ENCODE measurements at regions not wholly inside any gene's neighbourhood (a gene's known extent, or its start where the extent isn't known, plus 50 kb on each side); places are given as distances from the start of the nearest gene placed in this dataset.

DNA sequence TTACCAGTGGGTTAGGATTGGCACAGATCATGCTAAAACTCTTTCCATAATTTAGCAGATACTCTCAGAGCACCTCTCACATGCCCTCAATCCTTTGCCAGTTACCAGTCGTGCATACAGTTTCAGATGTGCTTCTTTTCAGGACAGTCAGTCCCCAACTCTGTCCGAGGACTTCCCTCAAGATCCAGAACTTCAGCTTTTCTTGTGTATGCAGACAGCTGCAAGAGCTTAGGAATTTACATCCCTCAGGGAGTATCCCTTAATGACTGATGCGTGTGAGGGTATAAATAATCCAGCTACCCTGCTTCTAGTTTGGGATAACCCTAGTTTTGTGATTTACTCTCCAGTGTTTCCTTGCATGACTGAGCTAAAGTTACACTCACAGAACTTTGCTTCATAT lies 393.0 kb upstream of the PLXNA2 start:
- H3K9me2 ChIP-seq (replicated peaks; ENCODE audit: insufficient read depth, low read length) = no peaks in the 10 kb centered on the region
- no peaks in the 10 kb centered on the region for H3K27me3 ChIP-seq (replicated peaks; ENCODE audit: insufficient read depth, low read length)
- H3K9me3 ChIP-seq (replicated peaks; ENCODE audit: insufficient read depth, low read length) = no peaks in the 10 kb centered on the region
- no peak overlapping the region for H2AFZ ChIP-seq (ENCODE audit: low read length)
- TF ChIP-seq, protein P1, sequence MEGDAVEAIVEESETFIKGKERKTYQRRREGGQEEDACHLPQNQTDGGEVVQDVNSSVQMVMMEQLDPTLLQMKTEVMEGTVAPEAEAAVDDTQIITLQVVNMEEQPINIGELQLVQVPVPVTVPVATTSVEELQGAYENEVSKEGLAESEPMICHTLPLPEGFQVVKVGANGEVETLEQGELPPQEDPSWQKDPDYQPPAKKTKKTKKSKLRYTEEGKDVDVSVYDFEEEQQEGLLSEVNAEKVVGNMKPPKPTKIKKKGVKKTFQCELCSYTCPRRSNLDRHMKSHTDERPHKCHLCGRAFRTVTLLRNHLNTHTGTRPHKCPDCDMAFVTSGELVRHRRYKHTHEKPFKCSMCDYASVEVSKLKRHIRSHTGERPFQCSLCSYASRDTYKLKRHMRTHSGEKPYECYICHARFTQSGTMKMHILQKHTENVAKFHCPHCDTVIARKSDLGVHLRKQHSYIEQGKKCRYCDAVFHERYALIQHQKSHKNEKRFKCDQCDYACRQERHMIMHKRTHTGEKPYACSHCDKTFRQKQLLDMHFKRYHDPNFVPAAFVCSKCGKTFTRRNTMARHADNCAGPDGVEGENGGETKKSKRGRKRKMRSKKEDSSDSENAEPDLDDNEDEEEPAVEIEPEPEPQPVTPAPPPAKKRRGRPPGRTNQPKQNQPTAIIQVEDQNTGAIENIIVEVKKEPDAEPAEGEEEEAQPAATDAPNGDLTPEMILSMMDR (IDR thresholded peaks at IDR 0.05; ENCODE audit: low read length) = no peak
- TF ChIP-seq EZH2phosphoT487 (IDR thresholded peaks at IDR 0.05; ENCODE audit: low read length) (no peak), EZH2 (optimal IDR thresholded peaks at IDR 0.05; ENCODE audit: low read depth, low read length) (no peak)
- no peak overlapping the region for H3K4me3 ChIP-seq (ENCODE audit: low read length)
- no peaks in the 10 kb centered on the region for H3K4me1 ChIP-seq (ENCODE audit: low read length)
- H3K9ac ChIP-seq (ENCODE audit: low read length) = no peak overlapping the region
- no peak overlapping the region for H3K27ac ChIP-seq (ENCODE audit: low read length)
- H3K36me3 ChIP-seq (replicated peaks; ENCODE audit: insufficient read depth, low read length) = no peaks in the 10 kb centered on the region
- no peak for DNase-seq
- H3K79me2 ChIP-seq (ENCODE audit: low read length) = no peaks in the 10 kb centered on the region
- no peak overlapping the region for H3K4me2 ChIP-seq (ENCODE audit: low read depth, low read length)
- H4K20me1 ChIP-seq (ENCODE audit: insufficient read depth, low read length) = no peaks in the 10 kb centered on the region
- no peaks in the 10 kb centered on the region for H3F3A ChIP-seq (ENCODE audit: insufficient read depth, low read length)

DNA sequence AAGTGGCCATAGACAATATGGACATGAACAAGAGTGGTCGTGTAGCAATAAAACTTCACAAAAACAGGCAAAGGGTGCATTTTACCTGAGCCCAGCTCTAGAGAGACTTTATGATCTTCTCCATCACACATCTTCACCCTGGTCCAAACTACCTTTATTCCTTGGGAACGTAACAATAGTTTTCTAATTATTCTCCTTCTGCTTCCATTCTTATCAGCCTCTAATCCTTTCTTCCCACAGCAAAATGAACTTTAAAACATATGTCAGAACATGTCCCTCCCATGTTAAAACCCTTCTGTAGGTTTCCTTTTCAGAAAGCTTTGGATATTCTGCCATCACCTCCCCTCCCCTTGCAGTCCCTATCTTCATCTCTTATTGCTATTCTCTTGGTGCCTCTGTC lies 395.2 kb upstream of the PLXNA2 start:
- no peaks in the 10 kb centered on the region for H3K27me3 ChIP-seq (replicated peaks; ENCODE audit: insufficient read depth, low read length)
- H3K79me2 ChIP-seq (ENCODE audit: low read length) = no peaks in the 10 kb centered on the region
- TF ChIP-seq, protein P1 (IDR thresholded peaks at IDR 0.05; ENCODE audit: low read length) = no peak
- no peak for TF ChIP-seq EZH2phosphoT487 (IDR thresholded peaks at IDR 0.05; ENCODE audit: low read length)
- no peak for TF ChIP-seq EZH2 (optimal IDR thresholded peaks at IDR 0.05; ENCODE audit: low read depth, low read length)
- H3K9ac ChIP-seq (ENCODE audit: low read length) = no peak overlapping the region
- H3K9me3 ChIP-seq (replicated peaks; ENCODE audit: insufficient read depth, low read length) = no peaks in the 10 kb centered on the region
- H3K27ac ChIP-seq (ENCODE audit: low read length) = no peak overlapping the region
- no peak overlapping the region for H2AFZ ChIP-seq (ENCODE audit: low read length)
- H3K36me3 ChIP-seq (replicated peaks; ENCODE audit: insufficient read depth, low read length) = no peaks in the 10 kb centered on the region
- no peak overlapping the region for H3K4me2 ChIP-seq (ENCODE audit: low read depth, low read length)
- H3K4me3 ChIP-seq (ENCODE audit: low read length) = no peak overlapping the region
- no peak for DNase-seq
- H4K20me1 ChIP-seq (ENCODE audit: insufficient read depth, low read length) = no peaks in the 10 kb centered on the region
- no peaks in the 10 kb centered on the region for H3K9me2 ChIP-seq (replicated peaks; ENCODE audit: insufficient read depth, low read length)
- H3F3A ChIP-seq (ENCODE audit: insufficient read depth, low read length) = no peaks in the 10 kb centered on the region
- no peaks in the 10 kb centered on the region for H3K4me1 ChIP-seq (ENCODE audit: low read length)

DNA sequence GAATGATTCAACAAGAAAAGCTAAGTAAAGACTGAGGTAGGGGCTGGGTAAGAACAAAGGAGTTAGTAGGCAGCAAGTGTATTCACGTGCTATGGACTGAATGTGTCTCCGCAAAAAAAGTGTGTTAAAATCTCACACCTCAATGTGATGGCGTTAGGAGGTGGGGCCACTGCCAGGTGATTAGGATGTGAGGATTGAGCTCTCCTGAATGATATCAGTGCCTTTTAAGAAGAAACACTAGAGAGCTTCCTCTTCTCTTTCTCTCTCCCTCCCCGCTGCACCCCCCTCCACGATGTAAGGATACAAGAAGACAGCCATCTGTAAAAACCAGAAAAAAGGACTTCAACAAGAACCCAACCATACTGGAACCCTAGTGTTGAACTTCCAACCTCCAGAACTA lies 396.1 kb upstream of the PLXNA2 start:
- H2AFZ ChIP-seq (ENCODE audit: low read length) = no peak overlapping the region
- H3K4me3 ChIP-seq (ENCODE audit: low read length) = no peak overlapping the region
- H3K4me1 ChIP-seq (ENCODE audit: low read length) = no peaks in the 10 kb centered on the region
- no peak overlapping the region for H3K27ac ChIP-seq (ENCODE audit: low read length)
- H3K36me3 ChIP-seq (replicated peaks; ENCODE audit: insufficient read depth, low read length) = no peaks in the 10 kb centered on the region
- no peaks in the 10 kb centered on the region for H3K27me3 ChIP-seq (replicated peaks; ENCODE audit: insufficient read depth, low read length)
- TF ChIP-seq EZH2 (optimal IDR thresholded peaks at IDR 0.05; ENCODE audit: low read depth, low read length) (no peak), EZH2phosphoT487 (IDR thresholded peaks at IDR 0.05; ENCODE audit: low read length) (no peak)
- TF ChIP-seq, protein P1 (IDR thresholded peaks at IDR 0.05; ENCODE audit: low read length) = no peak
- H3K9me3 ChIP-seq (replicated peaks; ENCODE audit: insufficient read depth, low read length) = no peaks in the 10 kb centered on the region
- H4K20me1 ChIP-seq (ENCODE audit: insufficient read depth, low read length) = no peaks in the 10 kb centered on the region
- no peak overlapping the region for H3K9ac ChIP-seq (ENCODE audit: low read length)
- no peak for DNase-seq
- no peaks in the 10 kb centered on the region for H3F3A ChIP-seq (ENCODE audit: insufficient read depth, low read length)
- no peaks in the 10 kb centered on the region for H3K9me2 ChIP-seq (replicated peaks; ENCODE audit: insufficient read depth, low read length)
- H3K4me2 ChIP-seq (ENCODE audit: low read depth, low read length) = no peak overlapping the region
- H3K79me2 ChIP-seq (ENCODE audit: low read length) = no peaks in the 10 kb centered on the region

All from MM.1S (cell line).